ENCODE measurements at regions not wholly inside any gene's neighbourhood (a gene's known extent, or its start where the extent isn't known, plus 50 kb on each side); places are given as distances from the start of the nearest gene placed in this dataset.

- no peak overlapping the region for H3K4me2 ChIP-seq (replicated peaks; ENCODE audit: low read depth, low read length, poor library complexity, severe bottlenecking)
- no peak overlapping the region for H3K27ac Mint-ChIP-seq
- H3K27me3 ChIP-seq (replicated peaks in 1 of 4; ENCODE audit: control extremely low read depth in 1 of 4, control insufficient read depth in 3 of 4, insufficient read depth in 4 of 4, low read length in 3 of 4): peaks cover 0 to 8% (median 0%) of the 10 kb centered on the region in 4 experiments
- no peaks in the 10 kb centered on the region for H4K20me1 ChIP-seq (ENCODE audit: control insufficient read depth, insufficient read depth, low read length, poor library complexity, severe bottlenecking)
- DNase-seq: no peak
- H3K4me3 Mint-ChIP-seq: no peak overlapping the region
- intact Hi-C loops (cut with micrococcal nuclease): no loop called here
- H3K4me3 ChIP-seq (ENCODE audit: control extremely low read depth in 1 of 5, extremely low read depth in 1 of 5, insufficient read depth in 1 of 5, low read depth in 2 of 5, low read length in 4 of 5): no peak overlapping the region
- no peak overlapping the region for H3K9ac ChIP-seq (ENCODE audit: low read length)
- TF ChIP-seq CTCF (IDR thresholded peaks at IDR 0.05) (no peak), EZH2 (IDR thresholded peaks at IDR 0.05; ENCODE audit: borderline replicate concordance, insufficient read depth, low read depth, low read length, poor library complexity, severe bottlenecking) (no peak)
- H3K9me3 Mint-ChIP-seq (ENCODE audit: insufficient read depth): peaks cover 19% of the 10 kb centered on the region
- no peak for ATAC-seq (ENCODE audit: low read depth)
- no peaks in the 10 kb centered on the region for H3K4me1 ChIP-seq (ENCODE audit: control insufficient read depth in 2 of 2, insufficient read depth in 2 of 2, low read length in 2 of 2)
- peaks cover 41% of the 10 kb centered on the region for H3K27me3 Mint-ChIP-seq
- no peak overlapping the region for H3K27ac ChIP-seq (ENCODE audit: low read length in 2 of 2)
- H3K79me2 ChIP-seq (ENCODE audit: control insufficient read depth, insufficient read depth, low read length): no peaks in the 10 kb centered on the region
- POLR2A ChIA-PET: no interaction called here
- no peaks in the 10 kb centered on the region for H3K4me1 Mint-ChIP-seq
- peaks cover 0 to 15% (median 13%) of the 10 kb centered on the region in 3 donors for H3K9me3 ChIP-seq (ENCODE audit: control extremely low read depth in 1 of 3, control insufficient read depth in 2 of 3, insufficient read depth in 1 of 3, low read length in 2 of 3)
- no peaks in the 10 kb centered on the region for H3K36me3 ChIP-seq (replicated peaks in 1 of 2; ENCODE audit: control extremely low read depth in 1 of 2, control insufficient read depth in 1 of 2, extremely low read depth in 1 of 2, insufficient read depth in 2 of 2, low read length in 1 of 2)
- H2AFZ ChIP-seq (ENCODE audit: insufficient read depth, low read depth, low read length, poor library complexity, severe bottlenecking): no peak overlapping the region
- WGBS (ENCODE audit: insufficient coverage): 89% methylated on average over 3 of the region's 3 CpGs
- CTCF ChIA-PET: no interaction called here
These were observed 190.2 kb upstream of the DMRTA1 start for GRCh38 chr9:22256381-22256780.

- H3K9me3 Mint-ChIP-seq (ENCODE audit: insufficient read depth): peaks cover 14% of the 10 kb centered on the region
- no peak overlapping the region for H3K4me3 ChIP-seq (ENCODE audit: control extremely low read depth in 1 of 5, extremely low read depth in 1 of 5, insufficient read depth in 1 of 5, low read depth in 2 of 5, low read length in 4 of 5)
- ATAC-seq (ENCODE audit: low read depth) (no peak), DNase-seq (no peak)
- H3K4me3 Mint-ChIP-seq: no peak overlapping the region
- H3K4me1 Mint-ChIP-seq: no peaks in the 10 kb centered on the region
- no peaks in the 10 kb centered on the region for H3K4me1 ChIP-seq (ENCODE audit: control insufficient read depth in 2 of 2, insufficient read depth in 2 of 2, low read length in 2 of 2)
- peaks cover 0 to 9% (median 7%) of the 10 kb centered on the region in 3 donors for H3K9me3 ChIP-seq (ENCODE audit: control extremely low read depth in 1 of 3, control insufficient read depth in 2 of 3, insufficient read depth in 1 of 3, low read length in 2 of 3)
- no peaks in the 10 kb centered on the region for H3K79me2 ChIP-seq (ENCODE audit: control insufficient read depth, insufficient read depth, low read length)
- H4K20me1 ChIP-seq (ENCODE audit: control insufficient read depth, insufficient read depth, low read length, poor library complexity, severe bottlenecking): no peaks in the 10 kb centered on the region
- CTCF ChIA-PET: no interaction called here
- no peak overlapping the region for H3K4me2 ChIP-seq (replicated peaks; ENCODE audit: low read depth, low read length, poor library complexity, severe bottlenecking)
- H3K27ac Mint-ChIP-seq: no peak overlapping the region
- H3K36me3 ChIP-seq (replicated peaks in 1 of 2; ENCODE audit: control extremely low read depth in 1 of 2, control insufficient read depth in 1 of 2, extremely low read depth in 1 of 2, insufficient read depth in 2 of 2, low read length in 1 of 2): no peaks in the 10 kb centered on the region
- peaks cover 36% of the 10 kb centered on the region for H3K27me3 Mint-ChIP-seq
- H3K27ac ChIP-seq (ENCODE audit: low read length in 2 of 2): no peak overlapping the region
- no peak overlapping the region for H3K9ac ChIP-seq (ENCODE audit: low read length)
- peaks cover 0 to 8% (median 0%) of the 10 kb centered on the region in 4 experiments for H3K27me3 ChIP-seq (replicated peaks in 1 of 4; ENCODE audit: control extremely low read depth in 1 of 4, control insufficient read depth in 3 of 4, insufficient read depth in 4 of 4, low read length in 3 of 4)
- POLR2A ChIA-PET: no interaction called here
- TF ChIP-seq EZH2 (IDR thresholded peaks at IDR 0.05; ENCODE audit: borderline replicate concordance, insufficient read depth, low read depth, low read length, poor library complexity, severe bottlenecking) (no peak), CTCF (IDR thresholded peaks at IDR 0.05) (no peak)
- H2AFZ ChIP-seq (ENCODE audit: insufficient read depth, low read depth, low read length, poor library complexity, severe bottlenecking): no peak overlapping the region
- intact Hi-C loops (cut with micrococcal nuclease): no loop called here
These were observed 189.4 kb upstream of the DMRTA1 start for GRCh38 chr9:22257026-22257816.
